NT2/D1 (cell line): ENCODE measurements at regions not wholly inside any gene's neighbourhood (a gene's known extent, or its start where the extent isn't known, plus 50 kb on each side); places are given as distances from the start of the nearest gene placed in this dataset.

Experiments
- DNase-seq: peaks from one replicate; pipeline ENCODE4 v3.0.0-alpha.2; 2011; ENCODE audit warnings: low read depth, low spot score
- H3K27me3 ChIP-seq: 2 replicates; pipeline ENCODE4 v1.6.0; 2011; ENCODE audit warnings: mild to moderate bottlenecking; ENCODE audit not compliant: insufficient read length, insufficient read depth
- H3K36me3 ChIP-seq: 2 replicates; pipeline ENCODE4 v1.6.1; 2011; ENCODE audit warnings: mild to moderate bottlenecking, low read length, mixed read lengths; ENCODE audit not compliant: insufficient read depth, insufficient read length
- H3K4me1 ChIP-seq: 2 replicates; pipeline ENCODE4 v1.5.1; 2011; ENCODE audit not compliant: insufficient read depth, insufficient read length
- H3K4me3 ChIP-seq: 2 replicates; pipeline ENCODE4 v1.5.1; 2011; ENCODE audit warnings: low read depth; ENCODE audit not compliant: insufficient read length
- H3K9ac ChIP-seq: 2 replicates; pipeline ENCODE4 v1.6.0; 2011; ENCODE audit warnings: low read depth; ENCODE audit not compliant: insufficient read length
- H3K9me3 ChIP-seq: 2 replicates; pipeline ENCODE4 v1.5.1; 2011; ENCODE audit warnings: mild to moderate bottlenecking, low read length; ENCODE audit not compliant: insufficient read depth
- SUZ12 ChIP-seq: IDR thresholded peaks from 2 replicates; pipeline ENCODE4 v1.6.1; 2011; ENCODE audit not compliant: insufficient read length, insufficient read depth; ENCODE audit errors: extremely low read depth
- YY1 ChIP-seq: IDR thresholded peaks from 2 replicates; pipeline ENCODE4 v1.6.1; 2011; ENCODE audit not compliant: insufficient read length, insufficient read depth
- ZNF274 ChIP-seq: IDR thresholded peaks from 2 replicates; pipeline ENCODE4 v1.6.1; 2011; ENCODE audit warnings: mild to moderate bottlenecking, low read depth, low read length

DNA sequence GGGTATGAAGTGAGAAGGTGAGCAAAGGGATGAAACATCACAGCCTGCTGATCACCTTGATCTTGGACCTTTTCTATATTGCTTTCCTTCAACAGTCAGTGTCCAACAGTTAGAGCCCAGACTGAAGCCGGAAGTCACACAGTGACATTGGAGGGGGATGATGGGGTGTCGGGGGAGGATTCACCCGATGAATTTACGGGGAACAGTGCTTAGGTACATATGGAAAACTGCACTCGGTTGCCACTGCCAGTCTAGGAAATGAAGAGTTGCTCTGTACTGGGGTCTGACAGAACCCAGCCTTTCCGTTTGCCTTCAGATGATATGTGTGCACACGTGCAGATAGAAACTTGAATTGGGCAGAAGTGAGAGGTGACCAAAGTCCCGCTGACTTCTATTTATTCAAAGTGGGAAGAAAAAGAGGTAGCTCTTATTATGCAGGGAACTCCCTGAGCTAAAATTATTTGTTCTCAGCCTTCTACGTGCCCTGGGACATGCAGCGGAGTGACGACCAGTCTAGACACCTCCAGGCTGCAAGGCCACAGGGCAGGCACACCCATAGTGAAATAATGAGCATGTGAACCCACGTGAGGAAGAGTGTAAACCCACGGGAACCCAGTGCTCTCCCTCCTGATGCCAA, 107.2 kb upstream of the INHBA start:
- H3K27me3 ChIP-seq, result no peaks in the 10 kb centered on the region
- no peak for DNase-seq
- H3K9ac ChIP-seq, result no peak overlapping the region
- H3K9me3 ChIP-seq, result peaks cover 38% of the 10 kb centered on the region
- TF ChIP-seq ZNF274, result no peak
- TF ChIP-seq YY1, result no peak
- no peak for TF ChIP-seq SUZ12
- peaks cover 4% of the 10 kb centered on the region for H3K4me1 ChIP-seq
- no peaks in the 10 kb centered on the region for H3K36me3 ChIP-seq
- H3K4me3 ChIP-seq, result no peak overlapping the region

DNA sequence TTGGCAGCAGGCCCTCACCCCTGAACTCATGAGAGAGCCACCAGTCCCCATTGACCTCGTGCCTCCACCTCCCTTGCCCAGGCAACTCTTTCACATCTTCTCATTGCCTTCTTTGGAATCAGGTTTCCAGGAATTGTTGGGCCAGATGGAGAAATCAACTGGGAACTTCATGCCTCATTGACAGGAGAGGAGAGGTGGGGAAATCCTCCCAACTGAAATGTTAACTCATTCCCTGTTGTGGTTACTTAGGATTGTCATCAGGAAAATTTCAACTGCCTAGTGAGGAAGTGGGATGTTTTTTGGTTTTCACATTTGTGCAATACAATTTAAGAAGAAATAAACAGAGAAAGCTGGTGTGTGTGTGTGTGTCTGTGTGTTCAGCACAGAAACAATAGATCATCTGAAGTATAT, 106.6 kb upstream of the INHBA start:
- peaks cover 38% of the 10 kb centered on the region for H3K9me3 ChIP-seq
- H3K4me3 ChIP-seq, result no peak overlapping the region
- no peak for DNase-seq
- H3K36me3 ChIP-seq, result no peaks in the 10 kb centered on the region
- H3K9ac ChIP-seq, result no peak overlapping the region
- no peaks in the 10 kb centered on the region for H3K27me3 ChIP-seq
- peaks cover under 1% of the 10 kb centered on the region for H3K4me1 ChIP-seq
- TF ChIP-seq SUZ12, result no peak
- no peak for TF ChIP-seq ZNF274
- TF ChIP-seq YY1, result no peak

DNA sequence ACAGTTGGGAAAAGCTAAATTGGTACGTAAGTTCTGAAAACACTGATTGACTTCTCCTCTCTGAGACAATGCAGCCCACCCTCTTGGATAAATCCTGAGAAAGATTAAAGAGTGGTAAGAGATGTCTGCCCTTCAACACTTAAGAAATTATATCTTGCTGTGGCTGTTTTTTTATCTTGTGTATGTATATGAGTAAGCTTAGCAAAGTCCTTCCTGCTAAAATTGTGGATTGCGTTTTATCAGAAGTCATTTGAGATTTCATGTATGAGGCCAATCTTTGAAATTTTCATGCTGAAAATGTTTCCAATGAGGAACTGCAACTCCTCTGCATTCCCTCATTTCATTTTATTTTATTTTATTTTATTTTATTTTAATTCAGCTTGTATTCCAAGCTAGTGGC, 106.2 kb upstream of the INHBA start:
- Histone ChIP-seq H3K27me3 (no peaks in the 10 kb centered on the region), H3K4me3 (no peak overlapping the region), H3K9ac (no peak overlapping the region), H3K36me3 (no peaks in the 10 kb centered on the region), H3K4me1 (no peaks in the 10 kb centered on the region), H3K9me3 (peaks cover 38% of the 10 kb centered on the region)
- no peak for DNase-seq
- TF ChIP-seq YY1, result no peak
- TF ChIP-seq ZNF274, result no peak
- no peak for TF ChIP-seq SUZ12

GRCh38 chr7:41808541-41808940, 105.7 kb upstream of the INHBA start:
- no peaks in the 10 kb centered on the region for H3K27me3 ChIP-seq
- no peaks in the 10 kb centered on the region for H3K4me1 ChIP-seq
- no peaks in the 10 kb centered on the region for H3K36me3 ChIP-seq
- H3K9me3 ChIP-seq, result peaks cover 38% of the 10 kb centered on the region
- H3K4me3 ChIP-seq, result no peak overlapping the region
- TF ChIP-seq YY1, result no peak
- no peak for TF ChIP-seq SUZ12
- TF ChIP-seq ZNF274, result no peak
- H3K9ac ChIP-seq, result no peak overlapping the region
- DNase-seq, result peak; percentile 86

GRCh38 chr7:41803569-41803968, 100.7 kb upstream of the INHBA start:
- H3K4me3 ChIP-seq, result no peak overlapping the region
- no peaks in the 10 kb centered on the region for H3K36me3 ChIP-seq
- TF ChIP-seq SUZ12, result no peak
- no peak for TF ChIP-seq ZNF274
- TF ChIP-seq YY1, result no peak
- no peak for DNase-seq
- no peaks in the 10 kb centered on the region for H3K27me3 ChIP-seq
- H3K9ac ChIP-seq, result no peak overlapping the region
- H3K9me3 ChIP-seq, result peaks cover 21% of the 10 kb centered on the region
- no peaks in the 10 kb centered on the region for H3K4me1 ChIP-seq

- Histone ChIP-seq H3K9ac (no peak overlapping the region), H3K4me3 (no peak overlapping the region), H3K36me3 (no peaks in the 10 kb centered on the region), H3K4me1 (no peaks in the 10 kb centered on the region), H3K9me3 (no peaks in the 10 kb centered on the region), H3K27me3 (no peaks in the 10 kb centered on the region)
- no peak for DNase-seq
- TF ChIP-seq ZNF274, result no peak
These were observed 93.4 kb upstream of the INHBA start for GRCh38 chr7:41796331-41796730.

GRCh38 chr7:41795276-41795833, 92.5 kb upstream of the INHBA start:
- Histone ChIP-seq H3K27me3 (no peaks in the 10 kb centered on the region), H3K9me3 (no peaks in the 10 kb centered on the region), H3K36me3 (no peaks in the 10 kb centered on the region), H3K4me3 (no peak overlapping the region), H3K4me1 (no peaks in the 10 kb centered on the region), H3K9ac (no peak overlapping the region)
- DNase-seq, result no peak
- TF ChIP-seq YY1, result no peak
- no peak for TF ChIP-seq SUZ12
- TF ChIP-seq ZNF274, result no peak

GRCh38 chr7:41793556-41793955, 90.7 kb upstream of the INHBA start:
- DNase-seq, result no peak
- TF ChIP-seq ZNF274 (no peak), YY1 (no peak), SUZ12 (no peak)

More at GRCh38 chr7:41793556-41793955, 90.7 kb upstream of the INHBA start:
- no peaks in the 10 kb centered on the region for H3K4me1 ChIP-seq
- no peak overlapping the region for H3K4me3 ChIP-seq
- no peaks in the 10 kb centered on the region for H3K36me3 ChIP-seq
- no peak overlapping the region for H3K9ac ChIP-seq
- no peaks in the 10 kb centered on the region for H3K27me3 ChIP-seq
- no peaks in the 10 kb centered on the region for H3K9me3 ChIP-seq
